ENCODE measurements at regions not wholly inside any gene's neighbourhood (a gene's known extent, or its start where the extent isn't known, plus 50 kb on each side); places are given as distances from the start of the nearest gene placed in this dataset.

DNA sequence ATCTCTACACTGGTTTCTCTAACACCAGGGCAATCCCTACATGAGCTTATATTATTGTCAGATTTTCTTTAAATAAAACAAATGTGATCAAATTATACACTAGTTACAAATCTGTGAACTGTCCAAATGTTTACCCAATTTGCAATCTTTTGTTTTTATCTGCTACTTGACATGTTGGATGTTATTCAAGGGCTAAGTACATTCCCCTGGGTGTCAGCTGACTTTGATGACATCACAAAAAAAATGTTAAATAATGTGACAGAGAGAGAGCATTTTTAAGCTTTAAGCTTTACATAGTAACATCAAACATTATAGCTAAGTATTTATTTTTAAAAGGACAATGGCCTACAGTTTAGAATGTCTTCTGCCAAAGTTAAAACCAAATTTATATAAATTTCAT is 431.3 kb upstream of the PKN2 start:
- Histone ChIP-seq H3K36me3 (no peaks in the 10 kb centered on the region), H3K4me1 (no peaks in the 10 kb centered on the region), H3K27ac (no peak overlapping the region), H3K27me3 (no peaks in the 10 kb centered on the region), H3K4me3 (no peak overlapping the region), H3K9me3 (no peaks in the 10 kb centered on the region)
- intact Hi-C loops (cut with DNase I; ENCODE audit: low total_unique reads): no loop called here
- DNase-seq: no peak
- in situ Hi-C loops (cut with MboI; ENCODE audit: low pct_ligation_motif_present in 1 of 4, low pct_unique_long_range_greater_than_20kb in 1 of 4, low sequenced_read_pairs in 3 of 4): no loop called here
- no peak for TF ChIP-seq EP300 (IDR thresholded peaks at IDR 0.05; ENCODE audit: low read depth)
- TF ChIP-seq POLR2AphosphoS5 (IDR thresholded peaks at IDR 0.05): no peak
- no peak for TF ChIP-seq POLR2A (IDR thresholded peaks at IDR 0.05)
- TF ChIP-seq, protein P1, sequence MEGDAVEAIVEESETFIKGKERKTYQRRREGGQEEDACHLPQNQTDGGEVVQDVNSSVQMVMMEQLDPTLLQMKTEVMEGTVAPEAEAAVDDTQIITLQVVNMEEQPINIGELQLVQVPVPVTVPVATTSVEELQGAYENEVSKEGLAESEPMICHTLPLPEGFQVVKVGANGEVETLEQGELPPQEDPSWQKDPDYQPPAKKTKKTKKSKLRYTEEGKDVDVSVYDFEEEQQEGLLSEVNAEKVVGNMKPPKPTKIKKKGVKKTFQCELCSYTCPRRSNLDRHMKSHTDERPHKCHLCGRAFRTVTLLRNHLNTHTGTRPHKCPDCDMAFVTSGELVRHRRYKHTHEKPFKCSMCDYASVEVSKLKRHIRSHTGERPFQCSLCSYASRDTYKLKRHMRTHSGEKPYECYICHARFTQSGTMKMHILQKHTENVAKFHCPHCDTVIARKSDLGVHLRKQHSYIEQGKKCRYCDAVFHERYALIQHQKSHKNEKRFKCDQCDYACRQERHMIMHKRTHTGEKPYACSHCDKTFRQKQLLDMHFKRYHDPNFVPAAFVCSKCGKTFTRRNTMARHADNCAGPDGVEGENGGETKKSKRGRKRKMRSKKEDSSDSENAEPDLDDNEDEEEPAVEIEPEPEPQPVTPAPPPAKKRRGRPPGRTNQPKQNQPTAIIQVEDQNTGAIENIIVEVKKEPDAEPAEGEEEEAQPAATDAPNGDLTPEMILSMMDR (IDR thresholded peaks at IDR 0.05): no peak

DNA sequence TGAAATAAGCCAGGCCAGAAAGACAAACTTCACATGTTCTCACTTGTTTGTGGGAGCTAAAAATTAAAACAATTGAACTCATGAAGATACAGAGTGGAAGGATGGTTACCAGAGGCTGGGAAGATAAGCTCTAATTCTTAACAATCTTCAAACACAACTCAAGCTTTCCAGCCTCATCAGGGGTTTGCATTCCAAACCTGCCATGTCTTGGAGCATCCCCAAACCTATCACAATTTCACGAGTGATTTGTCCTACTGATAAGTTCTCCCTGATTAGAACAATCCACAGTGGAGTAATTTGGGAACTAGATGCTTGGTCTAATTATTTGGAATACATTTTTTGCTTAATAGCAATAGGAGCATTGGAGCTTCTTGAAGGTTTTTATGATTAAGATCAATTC is 418.5 kb upstream of the PKN2 start:
- TF ChIP-seq POLR2A (IDR thresholded peaks at IDR 0.05) (no peak), POLR2AphosphoS5 (IDR thresholded peaks at IDR 0.05) (no peak), EP300 (IDR thresholded peaks at IDR 0.05; ENCODE audit: low read depth) (no peak)
- TF ChIP-seq, protein P1 (IDR thresholded peaks at IDR 0.05): no peak
- in situ Hi-C loops (cut with MboI; ENCODE audit: low pct_ligation_motif_present in 1 of 4, low pct_unique_long_range_greater_than_20kb in 1 of 4, low sequenced_read_pairs in 3 of 4): no loop called here
- H3K4me3 ChIP-seq: no peak overlapping the region
- DNase-seq: no peak
- no peaks in the 10 kb centered on the region for H3K27me3 ChIP-seq
- WGBS, 2 donors (ENCODE audit: low coverage in 1 of 2): 50 to 60% methylated on average over 1 of the region's 1 CpG
- H3K27ac ChIP-seq: no peak overlapping the region
- H3K9me3 ChIP-seq: no peaks in the 10 kb centered on the region
- H3K36me3 ChIP-seq: no peaks in the 10 kb centered on the region
- no peaks in the 10 kb centered on the region for H3K4me1 ChIP-seq
- intact Hi-C loops (cut with DNase I; ENCODE audit: low total_unique reads): no loop called here

DNA sequence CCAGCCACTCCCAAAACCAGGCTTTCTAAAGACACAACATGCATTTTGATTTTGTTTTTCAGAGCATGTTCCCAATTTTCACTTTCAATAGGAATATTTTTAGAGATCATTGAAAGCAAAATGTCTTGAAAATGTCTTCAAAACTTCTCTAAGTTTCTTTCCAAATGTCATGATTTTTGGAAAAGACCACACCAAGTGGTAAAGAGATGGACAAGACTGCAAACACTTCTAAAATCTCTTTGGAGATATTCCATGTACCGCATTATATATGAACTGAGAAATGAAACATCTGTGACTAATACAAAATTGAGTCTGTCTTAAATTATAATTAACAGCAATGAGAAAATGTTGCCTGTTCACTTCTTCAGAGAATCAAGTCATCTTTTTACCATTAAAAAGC is 418.0 kb upstream of the PKN2 start:
- TF ChIP-seq EP300 (IDR thresholded peaks at IDR 0.05; ENCODE audit: low read depth) (no peak), POLR2A (IDR thresholded peaks at IDR 0.05) (no peak), POLR2AphosphoS5 (IDR thresholded peaks at IDR 0.05) (no peak)
- TF ChIP-seq, protein P1 (IDR thresholded peaks at IDR 0.05): no peak
- Histone ChIP-seq H3K9me3 (no peaks in the 10 kb centered on the region), H3K4me3 (no peak overlapping the region), H3K4me1 (no peaks in the 10 kb centered on the region), H3K27ac (no peak overlapping the region), H3K27me3 (no peaks in the 10 kb centered on the region), H3K36me3 (no peaks in the 10 kb centered on the region)
- in situ Hi-C loops (cut with MboI; ENCODE audit: low pct_ligation_motif_present in 1 of 4, low pct_unique_long_range_greater_than_20kb in 1 of 4, low sequenced_read_pairs in 3 of 4): no loop called here
- intact Hi-C loops (cut with DNase I; ENCODE audit: low total_unique reads): no loop called here
- WGBS, 2 donors (ENCODE audit: low coverage in 1 of 2): 86 to 90% methylated on average over 1 of the region's 1 CpG
- DNase-seq: no peak

DNA sequence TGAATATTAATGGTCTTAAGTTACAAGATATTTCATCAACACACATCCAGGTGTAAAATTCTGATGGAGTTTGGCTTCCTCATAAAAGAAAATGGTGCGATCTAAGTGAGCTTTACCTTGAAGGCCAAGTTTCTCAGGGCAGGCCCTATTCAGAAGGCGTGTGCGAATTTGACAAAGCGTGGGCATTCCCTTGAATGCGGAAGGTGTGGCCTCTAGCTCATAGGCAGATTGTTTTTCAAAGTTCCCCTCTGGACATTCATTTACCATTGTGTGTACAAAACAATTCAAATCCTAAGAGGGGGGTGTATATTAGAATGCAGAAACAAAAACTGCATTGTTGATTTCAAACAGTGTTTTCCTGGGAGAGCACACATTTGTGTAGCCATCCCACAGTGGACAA is 411.9 kb upstream of the PKN2 start:
- TF ChIP-seq POLR2A (IDR thresholded peaks at IDR 0.05) (no peak), POLR2AphosphoS5 (IDR thresholded peaks at IDR 0.05) (no peak)
- TF ChIP-seq, protein P1 (IDR thresholded peaks at IDR 0.05): no peak
- DNase-seq: no peak
- H3K27ac ChIP-seq: no peak overlapping the region
- H3K4me1 ChIP-seq: no peaks in the 10 kb centered on the region
- 80 to 94% methylated on average over 1 to 5 of the region's 5 CpGs for WGBS, 2 donors (ENCODE audit: low coverage in 1 of 2)
- in situ Hi-C loops (cut with MboI; ENCODE audit: low pct_ligation_motif_present in 1 of 4, low pct_unique_long_range_greater_than_20kb in 1 of 4, low sequenced_read_pairs in 3 of 4): no loop called here
- H3K4me3 ChIP-seq: no peak overlapping the region
- intact Hi-C loops (cut with DNase I; ENCODE audit: low total_unique reads): no loop called here
- no peaks in the 10 kb centered on the region for H3K27me3 ChIP-seq
- H3K9me3 ChIP-seq: no peaks in the 10 kb centered on the region
- H3K36me3 ChIP-seq: no peaks in the 10 kb centered on the region
